GM19468 (cell line): ENCODE measurements at regions not wholly inside any gene's neighbourhood (a gene's known extent, or its start where the extent isn't known, plus 50 kb on each side); places are given as distances from the start of the nearest gene placed in this dataset.

Experiments
- ATAC-seq: cut with Tn5 transposase; IDR thresholded peaks from one replicate; pipeline ENCODE4 v1.9.1; 2021; ENCODE audit warnings: mild to moderate bottlenecking, moderate library complexity, moderate number of reproducible peaks; ENCODE audit not compliant: unreplicated experiment; ENCODE audit errors: extremely low read depth

DNA sequence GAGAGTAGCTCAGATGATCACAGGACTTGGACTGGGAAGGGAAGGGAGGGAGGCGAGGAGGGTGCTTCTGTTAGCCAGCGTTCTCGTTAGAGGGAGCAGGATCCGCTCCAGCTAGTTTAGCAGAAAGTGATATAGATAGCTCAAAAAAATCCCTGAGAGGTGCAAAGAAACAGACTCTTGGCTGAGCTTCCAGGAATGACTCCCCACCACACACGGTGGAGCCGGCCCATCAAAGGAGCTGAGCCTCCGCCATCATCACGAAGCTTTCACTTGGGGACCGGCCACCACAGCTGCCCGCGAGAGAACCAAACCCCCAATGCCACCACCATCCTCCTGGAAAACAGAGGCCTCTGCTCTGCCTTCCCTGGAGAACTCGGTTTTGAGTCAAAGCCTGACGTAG is 124.6 kb upstream of the BCL2L14 start:
- ATAC-seq = no peak

DNA sequence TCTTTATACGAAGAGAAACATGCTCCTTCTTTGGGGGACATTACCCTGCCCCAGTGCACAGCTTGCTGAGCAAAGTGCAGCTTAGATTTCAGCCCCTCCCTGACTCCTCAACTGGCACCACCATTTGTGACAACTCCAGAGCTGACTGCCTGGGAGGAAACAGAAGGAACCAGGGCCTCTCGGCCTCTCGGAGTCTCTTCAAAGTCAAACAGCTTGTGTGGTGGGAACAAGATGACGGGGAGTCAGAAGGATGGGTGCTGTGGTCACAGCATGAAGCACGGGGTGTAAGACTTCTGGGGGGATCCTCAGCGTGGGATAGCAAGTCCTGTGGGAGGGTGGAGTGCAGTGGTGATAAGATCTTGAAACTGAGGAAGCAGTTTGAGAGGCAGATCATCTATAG is 123.5 kb upstream of the BCL2L14 start:
- ATAC-seq = no peak

DNA sequence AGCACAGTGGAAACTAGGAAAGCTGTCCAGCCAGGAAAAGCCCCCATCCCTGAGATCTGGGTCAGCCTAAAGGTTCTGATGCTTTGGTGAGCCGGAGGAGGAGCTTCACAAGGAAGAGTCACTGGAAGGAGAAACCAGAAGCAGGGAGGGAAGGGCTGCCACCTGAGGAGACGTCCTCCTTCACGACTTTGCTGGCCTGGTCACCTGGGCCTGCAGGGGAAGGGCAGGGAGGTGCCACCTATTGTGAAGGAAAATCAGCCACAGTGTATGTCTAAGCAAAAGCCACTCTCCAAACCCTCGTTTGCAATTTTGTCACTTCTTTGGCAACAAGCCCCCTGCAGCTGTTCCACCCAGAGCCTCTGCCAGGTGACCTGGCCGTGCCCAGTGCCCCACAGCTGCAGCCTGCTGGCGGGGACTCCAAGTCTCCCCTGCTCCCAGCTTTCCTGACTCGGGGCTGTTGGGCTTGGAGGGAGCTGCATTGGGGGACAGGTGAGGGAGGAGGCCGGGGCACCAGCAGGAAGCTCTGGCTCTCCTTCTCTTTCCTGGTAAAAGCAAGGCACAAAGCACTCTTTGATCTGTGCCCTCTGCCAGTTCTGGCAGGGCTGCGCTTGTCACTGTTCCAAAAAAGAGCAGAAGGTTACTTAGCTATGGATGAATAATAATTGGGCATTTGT is 120.9 kb upstream of the BCL2L14 start:
- ATAC-seq = no peak

- ATAC-seq = no peak
Measured at GRCh38 chr12:11951209-11951608, 119.5 kb upstream of the BCL2L14 start.

DNA sequence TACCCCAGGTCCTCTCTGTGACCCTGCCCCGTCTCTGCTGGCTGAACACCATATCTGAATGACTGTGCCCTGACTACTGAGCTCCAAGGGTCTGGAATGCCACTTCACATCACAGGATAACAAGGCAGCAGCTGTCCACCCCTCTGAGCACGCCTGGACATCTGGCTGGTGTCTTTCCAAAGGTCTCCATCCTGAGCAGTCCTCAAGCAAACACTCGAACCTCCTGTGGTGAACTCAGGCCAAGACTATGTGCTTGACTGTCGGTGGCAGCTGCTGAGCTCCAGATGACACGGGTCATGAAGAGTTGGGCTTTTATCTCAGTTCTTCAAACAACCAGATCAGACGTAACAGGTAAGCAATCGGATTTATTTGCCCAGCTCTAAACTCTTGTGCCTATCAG is 117.2 kb upstream of the BCL2L14 start:
- ATAC-seq = no peak

GRCh38 chr12:11954181-11954580 is 116.6 kb upstream of the BCL2L14 start:
- no peak for ATAC-seq

DNA sequence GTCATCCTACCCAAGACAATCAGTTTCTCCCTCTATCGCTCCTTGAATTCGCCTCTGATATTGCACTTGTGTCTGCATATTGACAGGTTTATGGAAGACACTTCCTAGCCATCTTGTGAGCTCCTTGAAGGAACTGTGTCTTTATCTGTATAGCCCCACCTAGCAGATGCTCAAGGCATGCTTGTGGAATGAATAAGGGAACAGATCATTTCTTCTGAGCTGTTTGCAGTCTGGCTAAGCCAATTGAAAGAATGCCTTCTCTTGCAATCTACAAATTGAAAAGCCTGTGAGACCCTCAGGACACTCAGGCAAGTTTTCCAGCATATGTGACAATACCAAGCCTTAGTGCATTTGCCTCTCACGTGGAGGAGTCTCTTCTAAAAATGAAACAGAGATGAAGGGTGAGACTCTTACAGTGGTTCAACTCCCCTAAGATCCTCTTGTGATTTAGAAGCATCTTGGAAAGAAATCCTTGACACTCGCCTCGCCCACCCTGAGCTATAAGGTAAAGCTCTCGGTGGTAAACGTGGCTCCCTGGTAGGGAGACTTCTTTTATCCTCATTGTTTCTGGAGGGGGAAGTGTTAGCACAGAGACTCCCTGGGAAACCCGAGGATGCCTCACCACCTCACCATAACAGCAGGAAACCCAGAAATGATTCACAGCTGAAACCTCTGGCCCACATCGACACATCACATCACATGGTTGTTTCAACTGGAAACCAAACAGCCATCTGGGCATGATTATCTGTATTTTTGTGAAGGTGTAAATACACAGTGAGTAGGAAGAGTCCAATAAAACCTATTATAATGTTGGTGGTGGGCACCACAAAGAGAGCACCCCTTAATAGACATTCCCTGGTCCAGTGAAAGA is 112.3 kb upstream of the BCL2L14 start:
- ATAC-seq = no peak

DNA sequence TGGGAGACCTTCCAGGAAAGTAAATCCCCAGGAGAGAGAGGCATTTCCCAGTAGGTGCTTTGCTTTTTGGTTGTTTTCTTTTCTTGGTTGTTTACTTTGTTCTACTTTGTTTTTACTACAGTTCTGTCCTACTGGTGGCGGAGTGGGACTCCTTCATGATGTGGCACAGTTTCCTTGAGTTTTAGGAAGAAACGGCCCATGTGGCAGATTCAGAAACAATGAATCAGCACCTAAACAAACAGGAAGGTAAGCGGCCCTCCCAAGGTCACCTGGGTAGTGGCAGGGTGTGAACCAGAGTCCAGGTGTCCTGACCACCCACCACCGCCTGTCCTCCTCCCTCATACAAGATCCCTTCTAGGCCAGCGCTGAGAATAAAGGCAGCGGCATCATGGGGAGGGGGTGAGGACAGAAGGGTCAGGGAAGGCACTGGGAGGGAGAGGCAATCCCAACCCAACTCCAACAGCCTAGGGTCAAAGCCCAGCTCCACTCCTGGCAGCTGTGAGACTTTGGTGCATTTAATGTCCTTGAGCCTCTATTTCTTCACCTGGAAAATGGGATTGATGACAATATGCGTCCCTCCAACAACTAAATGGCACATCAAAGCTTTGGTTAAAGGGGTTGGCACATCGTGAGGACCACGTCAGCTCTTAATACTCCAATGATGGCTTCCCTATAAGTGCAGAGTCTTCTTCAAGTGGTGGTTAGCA is 111.5 kb upstream of the BCL2L14 start:
- ATAC-seq = no peak

DNA sequence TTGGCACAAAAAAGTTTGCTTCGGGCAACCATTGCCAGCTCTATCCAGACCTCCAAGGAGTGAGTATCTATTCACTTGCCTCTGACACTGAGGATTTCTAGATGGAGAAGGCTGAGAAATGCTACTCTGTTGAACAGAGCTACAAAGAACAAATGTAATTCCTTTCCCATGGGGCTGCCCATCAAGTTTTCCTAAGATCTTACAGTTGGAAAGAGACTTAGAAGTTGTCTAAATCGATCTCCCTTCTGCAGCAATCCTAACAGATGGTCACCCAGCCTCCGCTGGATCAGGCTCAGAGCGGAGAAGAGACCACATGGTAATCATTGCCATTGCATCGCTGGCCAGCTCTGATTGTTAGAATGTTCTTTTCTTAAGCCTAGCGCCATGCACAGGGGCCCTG is 110.1 kb upstream of the BCL2L14 start:
- no peak for ATAC-seq

DNA sequence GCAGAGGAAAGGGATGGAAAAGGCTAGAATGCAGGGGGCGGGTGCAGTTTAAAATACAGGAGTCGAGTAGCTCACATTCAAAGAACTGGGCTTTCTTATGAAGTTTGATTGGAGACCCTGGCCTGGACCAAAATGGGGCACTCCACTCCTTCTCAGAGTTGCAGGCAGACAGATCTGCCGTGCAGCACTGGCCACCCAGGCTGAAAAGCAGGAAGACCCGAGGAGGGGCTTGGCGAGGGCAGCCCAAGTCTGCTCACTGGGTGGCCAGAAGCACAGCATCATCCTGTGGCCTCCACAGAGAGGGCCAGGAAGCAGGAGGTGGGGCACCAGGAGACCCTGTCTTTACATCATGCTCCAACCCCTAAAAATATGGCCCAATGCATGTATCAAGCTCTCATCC is 109.1 kb upstream of the BCL2L14 start:
- ATAC-seq = no peak

- no peak for ATAC-seq
Measured at GRCh38 chr12:11962860-11963259, 107.9 kb upstream of the BCL2L14 start.

- ATAC-seq = no peak
Measured at GRCh38 chr12:11963841-11964471, 106.8 kb upstream of the BCL2L14 start.

DNA sequence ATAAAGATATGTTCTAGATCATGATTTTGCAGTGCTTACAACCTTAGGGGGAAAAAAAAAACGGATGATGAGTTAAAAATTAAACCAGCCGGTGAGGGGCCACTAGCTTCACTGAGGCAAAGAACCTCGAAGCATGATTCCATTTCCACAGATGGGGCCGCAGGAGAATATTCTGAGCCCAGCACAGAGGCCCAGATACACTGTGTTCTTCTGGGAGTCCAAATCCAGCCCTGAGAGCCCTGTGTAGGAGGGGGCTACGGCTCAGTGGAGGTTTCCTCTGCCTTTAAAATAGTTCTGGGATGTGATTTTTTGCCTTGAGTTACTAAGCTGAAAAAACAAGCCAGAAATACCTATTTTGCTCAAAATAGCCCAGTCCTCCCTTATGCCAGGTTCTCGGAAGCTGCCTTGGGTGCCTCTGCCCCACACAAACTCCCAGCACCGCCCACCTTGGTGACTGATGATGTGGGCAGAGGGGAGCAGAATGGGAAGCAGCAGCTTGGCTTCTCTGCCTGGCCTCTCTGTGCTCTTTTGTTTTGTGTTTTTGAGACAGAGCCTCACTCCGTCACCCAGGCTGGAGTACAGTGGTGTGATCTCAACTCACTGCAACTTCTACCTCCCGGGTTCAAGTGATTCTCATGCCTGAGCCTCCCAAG is 105.4 kb upstream of the BCL2L14 start:
- no peak for ATAC-seq

DNA sequence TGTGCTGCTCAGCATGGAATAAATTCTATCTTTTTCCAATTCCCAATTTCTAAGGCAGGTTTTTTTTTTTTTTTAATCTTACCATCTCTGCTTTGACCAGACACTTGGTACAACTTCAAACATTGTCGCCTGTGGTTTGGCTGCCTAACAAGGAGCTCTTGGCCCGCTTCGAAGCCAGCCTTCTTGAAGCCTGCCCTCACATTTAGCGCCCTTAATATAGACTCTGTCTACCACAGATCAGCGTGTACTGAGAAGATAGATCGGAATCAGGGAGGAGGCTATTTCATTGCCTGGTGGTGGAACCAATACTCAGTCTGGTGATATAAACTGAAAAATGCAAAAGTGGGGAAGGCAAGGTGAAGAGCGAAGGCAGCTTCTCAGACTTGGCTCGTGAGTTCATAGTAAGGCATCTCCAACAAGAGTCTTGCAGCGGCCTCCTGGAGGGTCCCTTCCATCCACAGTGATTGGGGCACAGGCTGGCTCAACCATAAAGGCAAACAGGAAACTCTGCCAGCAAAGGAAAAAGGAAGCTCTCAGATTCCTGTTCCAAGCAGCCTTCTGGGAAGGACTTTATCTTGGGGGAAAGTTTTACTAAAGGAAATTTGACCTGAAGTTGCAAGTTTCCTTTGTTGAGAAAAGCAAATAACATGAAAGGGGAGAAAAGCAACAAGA is 103.2 kb upstream of the BCL2L14 start:
- ATAC-seq = no peak

- ATAC-seq = no peak
Measured at GRCh38 chr12:11968048-11968383, 102.7 kb upstream of the BCL2L14 start.

- ATAC-seq = no peak
Measured at GRCh38 chr12:11968516-11968915, 102.2 kb upstream of the BCL2L14 start.

DNA sequence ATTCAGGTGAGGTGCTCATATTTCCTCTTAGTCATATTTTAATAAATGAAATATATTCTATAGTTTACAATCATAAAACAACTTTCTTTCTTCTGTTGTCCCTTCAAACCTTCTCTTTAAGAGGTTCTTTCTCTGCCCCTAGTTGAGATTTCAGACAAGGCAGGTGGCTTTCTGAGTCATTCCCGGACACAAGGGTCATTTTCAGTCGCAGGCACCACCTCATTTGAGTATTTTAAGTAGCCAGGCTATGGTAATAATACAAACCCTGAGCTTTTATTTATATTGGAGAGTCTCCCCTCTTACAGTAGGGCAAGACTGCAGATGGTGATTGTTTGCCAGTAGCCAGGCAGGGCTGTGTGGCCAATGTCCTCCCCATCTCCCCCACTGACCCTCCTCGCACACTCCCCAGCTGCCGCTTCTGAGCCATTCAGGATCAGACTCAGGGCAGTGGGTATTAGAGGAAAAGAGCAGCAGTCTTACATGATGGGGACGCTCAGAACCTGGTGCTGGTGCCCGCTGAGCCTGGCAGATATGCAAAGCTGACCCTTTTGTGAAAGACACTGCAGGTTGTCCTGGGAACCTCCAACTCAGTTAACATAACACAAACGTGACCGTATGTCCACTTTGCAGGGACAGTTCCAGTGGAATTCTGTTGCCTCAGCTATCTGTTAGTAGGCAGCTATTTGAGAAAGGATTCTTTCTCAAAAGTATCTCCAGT is 101.1 kb upstream of the BCL2L14 start:
- ATAC-seq = peak; percentile 65

GRCh38 chr12:11970155-11970520 is 100.6 kb upstream of the BCL2L14 start:
- no peak for ATAC-seq

DNA sequence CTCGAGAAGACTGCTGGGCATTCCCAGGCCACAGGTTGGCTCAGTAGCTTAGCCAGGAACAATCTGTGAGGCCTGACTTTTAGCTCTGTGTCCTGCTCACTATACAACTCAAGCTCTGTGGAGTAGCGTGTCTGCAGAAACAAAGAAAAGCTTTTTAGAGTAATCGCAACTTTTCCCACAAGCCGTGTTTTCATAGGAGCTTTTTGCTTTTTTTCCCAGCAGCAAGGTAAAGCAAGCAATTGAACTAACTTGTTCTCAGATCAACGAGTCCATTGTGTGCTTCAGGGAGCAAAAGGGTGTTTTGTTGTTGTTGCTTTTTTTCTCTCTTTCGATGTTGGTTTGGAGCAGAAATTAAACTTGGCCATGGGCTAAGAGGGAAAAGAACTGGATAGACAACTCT is 97.3 kb upstream of the BCL2L14 start:
- ATAC-seq = no peak
